GM21381 (cell line): ENCODE measurements at regions not wholly inside any gene's neighbourhood (a gene's known extent, or its start where the extent isn't known, plus 50 kb on each side); places are given as distances from the start of the nearest gene placed in this dataset.

ENCODE experiments used
- ATAC-seq: cut with Tn5 transposase; IDR thresholded peaks from one replicate; pipeline ENCODE4 v1.9.1; 2021; ENCODE audit warnings: mild to moderate bottlenecking, moderate library complexity; ENCODE audit not compliant: unreplicated experiment

GRCh38 chr4:24117975-24118374 lies 228.1 kb upstream of the PPARGC1A start:
- ATAC-seq = no peak

DNA sequence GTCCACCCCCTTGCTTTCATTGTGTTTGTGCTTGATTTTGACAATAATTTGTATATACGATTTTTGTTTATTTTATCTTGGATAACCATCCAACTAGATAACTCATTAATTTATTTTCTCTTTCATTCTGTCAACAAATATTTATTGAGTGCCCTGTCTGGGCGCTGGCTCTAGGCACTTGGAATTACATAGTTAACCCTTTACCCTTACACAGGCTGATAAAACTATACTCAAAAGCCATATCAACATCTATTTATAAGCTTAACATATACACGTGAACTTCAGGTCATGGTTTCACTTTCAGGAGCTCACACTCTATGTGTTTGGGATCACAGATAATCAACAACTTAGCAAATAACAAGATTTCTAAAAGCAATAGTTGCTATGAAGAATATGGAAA lies 226.3 kb upstream of the PPARGC1A start:
- no peak for ATAC-seq

GRCh38 chr4:24114919-24115500 lies 225.2 kb upstream of the PPARGC1A start:
- no peak for ATAC-seq

- ATAC-seq = no peak
Measured at GRCh38 chr4:24114444-24114843, 224.6 kb upstream of the PPARGC1A start.

DNA sequence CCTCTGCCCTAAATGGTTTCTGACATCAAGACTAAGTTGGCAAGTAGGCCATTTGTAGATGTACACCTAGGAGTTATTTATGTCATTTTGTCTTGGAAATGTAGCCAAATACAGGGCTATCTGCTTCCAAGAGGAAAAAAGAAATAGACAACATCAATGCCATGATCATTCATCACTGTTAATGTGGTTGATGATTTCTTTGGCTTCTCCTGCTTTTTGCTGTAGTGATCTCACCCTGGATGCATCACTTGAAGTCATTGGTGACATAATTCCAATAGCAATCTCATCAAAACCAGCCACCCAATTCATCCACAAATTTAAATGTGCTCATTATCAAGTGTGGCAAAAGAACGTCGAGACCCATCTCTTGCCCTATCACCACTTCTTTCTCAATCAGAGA lies 222.6 kb upstream of the PPARGC1A start:
- no peak for ATAC-seq

DNA sequence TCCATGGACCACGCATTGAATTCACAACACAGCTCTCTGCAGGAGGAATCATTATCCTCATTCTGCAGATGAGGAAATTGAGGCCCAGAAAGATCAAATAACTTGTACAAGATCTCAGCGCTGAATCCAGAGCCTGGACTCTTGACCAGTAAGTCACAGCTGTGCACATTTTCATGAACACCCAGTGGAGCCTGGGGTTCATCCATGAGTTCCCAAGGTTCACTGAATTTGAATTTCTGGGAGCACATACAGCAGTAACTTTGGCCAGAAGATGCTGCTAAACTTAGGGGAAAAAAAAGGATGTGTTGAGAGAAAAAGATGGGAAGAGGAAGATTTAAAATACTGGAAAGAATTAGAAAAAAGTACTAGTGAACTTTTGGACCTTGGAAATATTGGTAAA lies 218.7 kb upstream of the PPARGC1A start:
- ATAC-seq = no peak

DNA sequence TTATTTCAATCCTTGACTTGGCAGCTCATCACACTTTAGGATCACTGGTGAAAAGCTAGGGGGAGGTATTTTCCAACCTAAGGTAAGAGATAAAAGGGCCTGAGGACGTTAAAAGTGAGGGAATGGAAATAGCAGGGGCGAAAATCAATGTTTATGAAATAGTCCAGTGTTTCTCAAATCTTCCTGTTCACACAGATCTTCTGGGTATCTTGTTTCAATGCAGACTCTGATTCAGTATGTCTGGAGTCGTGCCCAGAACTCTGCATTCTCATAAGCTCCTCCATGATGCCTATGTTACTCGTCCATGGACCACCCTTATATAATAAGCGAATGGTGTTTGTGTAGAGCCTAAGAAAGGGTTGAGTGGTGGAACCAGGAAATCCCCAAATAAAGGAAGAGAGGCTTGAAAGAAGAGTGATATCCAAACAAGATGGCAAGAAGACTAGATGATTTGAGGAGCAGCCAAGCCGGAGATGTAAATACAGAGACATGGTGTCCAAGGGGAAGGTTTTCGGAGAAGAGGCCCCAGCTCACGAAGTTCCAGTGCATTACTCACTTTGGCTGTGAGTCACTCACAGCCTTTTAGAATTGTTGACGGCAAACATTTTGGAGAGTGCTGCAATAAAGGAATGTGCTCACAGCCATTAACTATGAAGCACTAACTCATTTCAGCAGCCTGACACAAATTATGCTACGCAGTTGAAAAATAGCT lies 215.6 kb upstream of the PPARGC1A start:
- ATAC-seq = no peak

GRCh38 chr4:24104158-24104565 lies 214.3 kb upstream of the PPARGC1A start:
- ATAC-seq = no peak

- ATAC-seq = no peak
Measured at GRCh38 chr4:24103434-24104157, 213.7 kb upstream of the PPARGC1A start.

DNA sequence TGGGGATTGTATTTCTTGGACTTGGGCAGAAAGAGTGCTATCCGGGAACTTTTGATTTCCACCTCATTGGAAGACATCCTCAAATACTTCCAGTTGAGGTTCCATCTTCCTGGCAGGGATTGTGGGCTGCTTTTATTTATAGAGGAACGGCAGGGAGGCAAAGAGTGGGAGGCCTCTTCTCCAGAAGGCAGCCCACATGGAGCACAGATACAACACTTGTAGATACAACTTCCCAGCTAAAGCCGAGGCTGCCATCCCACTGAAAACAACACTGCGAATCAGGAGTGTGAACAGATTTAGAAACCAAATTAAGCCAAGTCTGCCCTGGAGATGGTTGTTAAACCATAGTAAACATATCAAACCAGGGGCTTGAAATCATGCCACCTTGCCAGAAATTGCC lies 212.8 kb upstream of the PPARGC1A start:
- ATAC-seq = no peak

GRCh38 chr4:24096603-24097002 lies 206.8 kb upstream of the PPARGC1A start:
- ATAC-seq = no peak

- ATAC-seq = no peak
Measured at GRCh38 chr4:24094726-24095125, 204.9 kb upstream of the PPARGC1A start.

- ATAC-seq = no peak
Measured at GRCh38 chr4:24093446-24093845, 203.6 kb upstream of the PPARGC1A start.

GRCh38 chr4:24091639-24092233 lies 201.9 kb upstream of the PPARGC1A start:
- ATAC-seq = no peak

DNA sequence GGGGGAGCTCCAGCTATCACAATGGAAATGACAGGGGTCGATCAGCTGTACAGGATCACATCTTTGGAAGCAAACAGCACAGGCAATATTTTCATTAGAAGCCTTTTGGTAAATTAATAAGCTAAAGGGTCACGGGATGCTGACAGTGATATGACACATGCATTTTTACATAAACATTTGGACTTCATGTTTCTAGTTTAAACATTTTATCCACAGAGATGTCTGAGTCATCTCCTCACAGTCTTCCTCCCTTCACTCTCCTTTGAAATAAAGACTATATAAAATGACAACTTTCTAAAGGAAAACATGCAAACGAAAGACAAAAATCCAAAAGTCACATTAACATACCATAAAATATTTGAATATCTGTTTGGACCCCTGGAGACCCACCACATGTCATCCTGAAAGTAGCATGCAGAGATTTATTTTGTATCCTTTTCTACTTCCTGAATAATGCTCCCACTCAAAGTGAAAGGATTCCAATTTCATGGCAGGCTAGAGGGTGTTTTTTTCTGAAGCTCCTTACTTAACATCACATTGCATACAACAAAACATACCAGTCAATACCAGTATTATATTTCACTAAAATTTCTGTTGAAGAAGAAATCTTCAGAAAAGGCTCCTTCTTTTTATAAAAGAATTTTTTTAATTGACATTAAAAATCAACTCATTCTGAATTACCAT lies 200.1 kb upstream of the PPARGC1A start:
- no peak for ATAC-seq

GRCh38 chr4:24080871-24081270 lies 191.0 kb upstream of the PPARGC1A start:
- no peak for ATAC-seq

DNA sequence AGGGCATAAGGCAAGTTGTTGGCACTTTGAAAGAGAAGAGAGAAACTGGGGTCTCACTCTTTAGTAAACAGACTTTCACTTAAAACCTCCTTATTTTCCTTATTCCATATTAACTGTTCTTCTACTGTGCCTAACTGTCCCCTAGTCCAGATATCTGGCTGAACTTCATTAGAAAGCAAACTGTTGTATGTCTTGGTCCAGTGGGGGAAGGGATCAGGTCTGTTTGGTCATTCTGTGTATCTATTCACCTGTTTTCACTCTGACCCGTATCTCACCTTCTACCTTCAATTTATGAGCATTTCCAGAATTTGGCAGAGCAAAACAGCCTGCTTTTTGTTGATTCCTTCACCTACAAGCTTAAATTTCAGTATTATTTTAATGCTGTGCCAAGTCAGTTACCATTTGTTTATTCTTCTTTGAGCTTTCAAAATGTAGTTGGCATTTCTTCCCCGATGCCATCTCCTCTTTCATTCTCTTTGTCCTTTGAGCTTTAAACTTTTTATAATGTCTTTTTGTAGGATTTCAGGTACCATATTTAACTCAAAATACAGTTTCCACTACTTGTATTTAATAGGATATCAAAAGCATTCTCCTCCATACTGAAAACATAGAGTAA lies 188.6 kb upstream of the PPARGC1A start:
- no peak for ATAC-seq

DNA sequence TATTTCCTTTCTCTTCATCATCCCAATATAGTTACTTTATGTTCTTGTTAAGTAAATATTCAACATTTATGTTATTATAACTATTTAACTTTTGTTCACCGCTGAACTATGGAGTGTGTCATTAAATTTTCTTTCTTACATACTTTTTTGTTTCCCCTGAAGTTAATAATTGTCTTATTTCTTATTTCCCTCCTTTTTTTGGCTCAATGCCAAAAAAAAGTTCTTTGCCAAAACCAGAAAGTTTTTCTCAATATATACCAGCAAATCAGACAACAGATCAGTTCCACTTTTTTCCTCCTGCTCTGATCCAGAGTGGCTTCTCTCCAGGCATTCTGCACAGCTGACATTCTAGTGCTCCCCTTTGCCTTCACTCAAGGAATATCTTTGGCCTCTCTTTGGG lies 187.0 kb upstream of the PPARGC1A start:
- ATAC-seq = no peak

- no peak for ATAC-seq
Measured at GRCh38 chr4:24073948-24074347, 184.1 kb upstream of the PPARGC1A start.

- ATAC-seq = no peak
Measured at GRCh38 chr4:24071612-24072372, 181.9 kb upstream of the PPARGC1A start.
